ENCODE measurements at regions not wholly inside any gene's neighbourhood (a gene's known extent, or its start where the extent isn't known, plus 50 kb on each side); places are given as distances from the start of the nearest gene placed in this dataset.

- no peak overlapping the region for H3K9ac ChIP-seq (ENCODE audit: insufficient read depth, low read length, poor library complexity, severe bottlenecking)
- no peak overlapping the region for H2AFZ ChIP-seq (ENCODE audit: insufficient read depth, low read depth, low read length, poor library complexity, severe bottlenecking)
- H3K36me3 Mint-ChIP-seq: no peaks in the 10 kb centered on the region
- H3K4me3 Mint-ChIP-seq: no peak overlapping the region
- H3K27ac ChIP-seq (ENCODE audit: low read depth in 1 of 2, low read length in 2 of 2): no peak overlapping the region
- no CpG with 5 or more reads among the region's 2 CpGs for WGBS (ENCODE audit: insufficient coverage)
- no peak for DNase-seq
- H3K4me3 ChIP-seq (replicated peaks in 1 of 3; ENCODE audit: low read depth in 2 of 3, low read length in 3 of 3): no peak overlapping the region
- H3K36me3 ChIP-seq (replicated peaks in 1 of 2; ENCODE audit: control insufficient read depth in 1 of 2, insufficient read depth in 2 of 2, low read length in 2 of 2): no peaks in the 10 kb centered on the region
- no peak overlapping the region for H3K27ac Mint-ChIP-seq
- H3K4me2 ChIP-seq (replicated peaks; ENCODE audit: extremely low read depth, low read length, poor library complexity, severe bottlenecking): no peak overlapping the region
- no peaks in the 10 kb centered on the region for H3K27me3 ChIP-seq (ENCODE audit: control insufficient read depth in 2 of 2, insufficient read depth in 2 of 2, low read length in 2 of 2)
- no peak for TF ChIP-seq CTCF (IDR thresholded peaks at IDR 0.05)
- H3K4me1 Mint-ChIP-seq: no peaks in the 10 kb centered on the region
- peaks cover 0 to 11% (median 2%) of the 10 kb centered on the region in 7 donors for H3K9me3 Mint-ChIP-seq
- peaks cover 0 to 7% of the 10 kb centered on the region in 2 donors for H3K9me3 ChIP-seq (replicated peaks in 1 of 2; ENCODE audit: control insufficient read depth in 1 of 2, insufficient read depth in 1 of 2, low read length in 2 of 2)
- H3K79me2 ChIP-seq (ENCODE audit: insufficient read depth, low read length): no peaks in the 10 kb centered on the region
- no peaks in the 10 kb centered on the region for H3K27me3 Mint-ChIP-seq (ENCODE audit: low read depth in 3 of 3)
- intact Hi-C loops (cut with micrococcal nuclease): no loop called here
- no peaks in the 10 kb centered on the region for H4K20me1 ChIP-seq (ENCODE audit: insufficient read depth, low read length)
- H3K4me1 ChIP-seq (ENCODE audit: control insufficient read depth in 1 of 2, insufficient read depth in 2 of 2, low read length in 2 of 2): no peaks in the 10 kb centered on the region
Measured at GRCh38 chr14:29148221-29148620, 381.6 kb downstream of the FOXG1 start.

DNA sequence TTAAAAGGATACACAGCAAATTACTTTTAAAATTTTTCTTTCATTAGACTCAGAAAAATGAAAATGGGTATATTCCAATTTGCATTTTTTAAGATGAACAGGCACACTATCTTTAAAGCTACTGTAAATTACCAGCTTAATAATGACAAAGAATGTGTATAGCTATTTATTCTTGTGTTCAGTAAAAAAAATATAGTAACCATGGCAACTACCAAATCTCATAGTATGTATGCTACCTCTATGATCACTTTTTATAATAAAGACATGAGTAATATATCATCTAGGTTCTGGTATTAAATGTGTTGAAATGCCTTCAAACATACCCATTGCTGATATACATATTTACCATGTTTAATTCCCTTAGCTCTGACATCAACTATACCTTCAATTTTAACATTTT, 383.2 kb downstream of the FOXG1 start:
- no peak overlapping the region for H2AFZ ChIP-seq (ENCODE audit: insufficient read depth, low read depth, low read length, poor library complexity, severe bottlenecking)
- H4K20me1 ChIP-seq (ENCODE audit: insufficient read depth, low read length): no peaks in the 10 kb centered on the region
- no peak overlapping the region for H3K27ac Mint-ChIP-seq
- no peak overlapping the region for H3K27ac ChIP-seq (ENCODE audit: low read depth in 1 of 2, low read length in 2 of 2)
- no peaks in the 10 kb centered on the region for H3K4me1 ChIP-seq (ENCODE audit: control insufficient read depth in 1 of 2, insufficient read depth in 2 of 2, low read length in 2 of 2)
- no peak overlapping the region for H3K9ac ChIP-seq (ENCODE audit: insufficient read depth, low read length, poor library complexity, severe bottlenecking)
- intact Hi-C loops (cut with micrococcal nuclease): no loop called here
- no peak for TF ChIP-seq CTCF (IDR thresholded peaks at IDR 0.05)
- H3K79me2 ChIP-seq (ENCODE audit: insufficient read depth, low read length): no peaks in the 10 kb centered on the region
- H3K27me3 ChIP-seq (ENCODE audit: control insufficient read depth in 2 of 2, insufficient read depth in 2 of 2, low read length in 2 of 2): no peaks in the 10 kb centered on the region
- H3K4me1 Mint-ChIP-seq: no peaks in the 10 kb centered on the region
- peaks cover 0 to 7% of the 10 kb centered on the region in 2 donors for H3K9me3 ChIP-seq (replicated peaks in 1 of 2; ENCODE audit: control insufficient read depth in 1 of 2, insufficient read depth in 1 of 2, low read length in 2 of 2)
- H3K4me3 ChIP-seq (replicated peaks in 1 of 3; ENCODE audit: low read depth in 2 of 3, low read length in 3 of 3): no peak overlapping the region
- H3K4me3 Mint-ChIP-seq: no peak overlapping the region
- DNase-seq: no peak
- no peaks in the 10 kb centered on the region for H3K36me3 Mint-ChIP-seq
- peaks cover 0 to 18% (median 2%) of the 10 kb centered on the region in 7 donors for H3K9me3 Mint-ChIP-seq
- no peak overlapping the region for H3K4me2 ChIP-seq (replicated peaks; ENCODE audit: extremely low read depth, low read length, poor library complexity, severe bottlenecking)
- no peaks in the 10 kb centered on the region for H3K36me3 ChIP-seq (replicated peaks in 1 of 2; ENCODE audit: control insufficient read depth in 1 of 2, insufficient read depth in 2 of 2, low read length in 2 of 2)
- no peaks in the 10 kb centered on the region for H3K27me3 Mint-ChIP-seq (ENCODE audit: low read depth in 3 of 3)
